ENCODE measurements at regions not wholly inside any gene's neighbourhood (a gene's known extent, or its start where the extent isn't known, plus 50 kb on each side); places are given as distances from the start of the nearest gene placed in this dataset.

DNA sequence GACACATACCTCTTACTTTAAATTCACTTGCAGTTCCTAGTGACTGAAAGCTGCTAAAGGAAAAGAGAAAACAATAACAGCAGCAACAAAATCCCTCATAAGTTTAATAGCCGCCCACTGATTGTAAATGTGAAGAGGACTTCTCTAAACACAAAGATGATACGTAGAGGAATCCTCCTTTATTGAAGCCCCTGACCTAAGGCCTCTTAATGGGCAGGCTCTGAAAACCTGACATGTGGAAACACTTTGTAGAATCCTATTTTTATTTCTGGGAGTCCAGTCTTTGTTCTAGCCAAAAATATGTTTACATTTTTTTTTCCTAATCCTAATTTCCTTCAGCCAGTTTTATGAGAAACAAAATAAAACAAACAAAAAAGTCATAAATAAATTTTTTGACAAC lies 1277.7 kb upstream of the CELF4 start:
- no peak overlapping the region for H3K27ac Mint-ChIP-seq
- H3K27ac ChIP-seq (ENCODE audit: low read depth): no peak overlapping the region
- no peaks in the 10 kb centered on the region for H3F3A ChIP-seq (replicated peaks; ENCODE audit: low read depth)
- H2AFZ ChIP-seq: no peak overlapping the region
- H3K4me1 Mint-ChIP-seq: 0 out of 3 replicates have a peak, but pooled peaks cover 2% of the 10 kb centered on the region
- H3K36me3 Mint-ChIP-seq (ENCODE audit: low read depth): no peaks in the 10 kb centered on the region
- H3K79me2 ChIP-seq (replicated peaks; ENCODE audit: insufficient read depth): no peaks in the 10 kb centered on the region
- no peak overlapping the region for H3K4me2 ChIP-seq
- no peaks in the 10 kb centered on the region for H3K4me1 ChIP-seq (ENCODE audit: insufficient read depth)
- no peaks in the 10 kb centered on the region for H3K9me3 Mint-ChIP-seq
- H3K9me2 ChIP-seq (ENCODE audit: insufficient read depth): 0 out of 2 replicates have a peak, but pooled peaks cover 16% of the 10 kb centered on the region
- no peaks in the 10 kb centered on the region for H4K20me1 ChIP-seq (replicated peaks; ENCODE audit: insufficient read depth)
- no peaks in the 10 kb centered on the region for H3K27me3 Mint-ChIP-seq (ENCODE audit: insufficient read depth, low read depth, poor library complexity)
- H3K4me3 Mint-ChIP-seq: no peak overlapping the region
- no peaks in the 10 kb centered on the region for H3K27me3 ChIP-seq (ENCODE audit: insufficient read depth)
- no peaks in the 10 kb centered on the region for H3K36me3 ChIP-seq (ENCODE audit: insufficient read depth)
- ATAC-seq (no peak), DNase-seq (ENCODE audit: low spot score) (no peak)
- no peak overlapping the region for H3K4me3 ChIP-seq
- no peak for TF ChIP-seq STAT1 (IDR thresholded peaks at IDR 0.05; ENCODE audit: unreplicated experiment)

DNA sequence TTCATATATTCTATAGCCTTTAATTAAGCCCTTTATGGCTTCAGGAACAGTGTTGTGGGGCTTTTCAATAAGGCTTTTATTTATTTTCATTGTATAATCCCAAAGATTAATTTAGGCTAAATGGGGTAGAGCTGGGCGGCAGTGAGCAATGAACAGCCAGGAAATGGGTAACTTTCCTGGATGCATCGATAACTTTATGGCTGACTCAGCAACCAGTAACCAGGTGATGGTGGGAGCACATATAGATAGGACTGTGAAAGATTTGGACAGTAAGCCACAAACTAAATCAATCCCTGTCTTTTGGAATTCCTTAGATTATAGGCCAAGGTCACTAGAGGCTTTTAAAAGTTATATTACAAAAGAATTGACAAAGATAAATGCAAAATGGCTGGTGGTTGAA lies 1260.6 kb upstream of the CELF4 start:
- peaks cover 9% of the 10 kb centered on the region; the same call in 1 of the 3 replicates for H3K9me3 Mint-ChIP-seq
- no peaks in the 10 kb centered on the region for H3K36me3 Mint-ChIP-seq (ENCODE audit: low read depth)
- no peak overlapping the region for H3K4me3 Mint-ChIP-seq

More for the DNA sequence above, 1260.6 kb upstream of the CELF4 start:
- H3K4me3 ChIP-seq: no peak overlapping the region
- H3K27me3 ChIP-seq (ENCODE audit: insufficient read depth): no peaks in the 10 kb centered on the region
- no peaks in the 10 kb centered on the region for H3K4me1 ChIP-seq (ENCODE audit: insufficient read depth)
- H3K27ac ChIP-seq (ENCODE audit: low read depth): no peak overlapping the region
- Mint-ChIP-seq H3K27me3 (ENCODE audit: insufficient read depth, low read depth, poor library complexity) (no peaks in the 10 kb centered on the region), H3K27ac (no peak overlapping the region), H3K4me1 (no peaks in the 10 kb centered on the region)
- H3K36me3 ChIP-seq (ENCODE audit: insufficient read depth): no peaks in the 10 kb centered on the region
- no peak overlapping the region for H3K4me2 ChIP-seq
- H4K20me1 ChIP-seq (replicated peaks; ENCODE audit: insufficient read depth): no peaks in the 10 kb centered on the region
- DNase-seq (ENCODE audit: low spot score): no peak
- H3F3A ChIP-seq (replicated peaks; ENCODE audit: low read depth): no peaks in the 10 kb centered on the region
- no peaks in the 10 kb centered on the region; the same call in 1 of the 2 replicates for H3K9me2 ChIP-seq (ENCODE audit: insufficient read depth)
- H2AFZ ChIP-seq: no peak overlapping the region
- ATAC-seq: no peak
- no peaks in the 10 kb centered on the region for H3K79me2 ChIP-seq (replicated peaks; ENCODE audit: insufficient read depth)
- TF ChIP-seq POLR2AphosphoS5 (IDR thresholded peaks at IDR 0.05; ENCODE audit: low read depth) (no peak), CREB1 (CRISPR knock-in tag; IDR thresholded peaks at IDR 0.05; ENCODE audit: low read depth) (no peak), JUNB (IDR thresholded peaks at IDR 0.05; ENCODE audit: unreplicated experiment) (no peak), ZNF331 (CRISPR knock-in tag; IDR thresholded peaks at IDR 0.05; ENCODE audit: low read depth) (no peak), ZNF114 (CRISPR knock-in tag; IDR thresholded peaks at IDR 0.05) (no peak), EZH2phosphoT487 (IDR thresholded peaks at IDR 0.05; ENCODE audit: unreplicated experiment) (no peak)
- TF ChIP-seq, protein P1, sequence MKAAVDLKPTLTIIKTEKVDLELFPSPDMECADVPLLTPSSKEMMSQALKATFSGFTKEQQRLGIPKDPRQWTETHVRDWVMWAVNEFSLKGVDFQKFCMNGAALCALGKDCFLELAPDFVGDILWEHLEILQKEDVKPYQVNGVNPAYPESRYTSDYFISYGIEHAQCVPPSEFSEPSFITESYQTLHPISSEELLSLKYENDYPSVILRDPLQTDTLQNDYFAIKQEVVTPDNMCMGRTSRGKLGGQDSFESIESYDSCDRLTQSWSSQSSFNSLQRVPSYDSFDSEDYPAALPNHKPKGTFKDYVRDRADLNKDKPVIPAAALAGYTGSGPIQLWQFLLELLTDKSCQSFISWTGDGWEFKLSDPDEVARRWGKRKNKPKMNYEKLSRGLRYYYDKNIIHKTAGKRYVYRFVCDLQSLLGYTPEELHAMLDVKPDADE (IDR thresholded peaks at IDR 0.05): no peak
- TF ChIP-seq, protein P2, sequence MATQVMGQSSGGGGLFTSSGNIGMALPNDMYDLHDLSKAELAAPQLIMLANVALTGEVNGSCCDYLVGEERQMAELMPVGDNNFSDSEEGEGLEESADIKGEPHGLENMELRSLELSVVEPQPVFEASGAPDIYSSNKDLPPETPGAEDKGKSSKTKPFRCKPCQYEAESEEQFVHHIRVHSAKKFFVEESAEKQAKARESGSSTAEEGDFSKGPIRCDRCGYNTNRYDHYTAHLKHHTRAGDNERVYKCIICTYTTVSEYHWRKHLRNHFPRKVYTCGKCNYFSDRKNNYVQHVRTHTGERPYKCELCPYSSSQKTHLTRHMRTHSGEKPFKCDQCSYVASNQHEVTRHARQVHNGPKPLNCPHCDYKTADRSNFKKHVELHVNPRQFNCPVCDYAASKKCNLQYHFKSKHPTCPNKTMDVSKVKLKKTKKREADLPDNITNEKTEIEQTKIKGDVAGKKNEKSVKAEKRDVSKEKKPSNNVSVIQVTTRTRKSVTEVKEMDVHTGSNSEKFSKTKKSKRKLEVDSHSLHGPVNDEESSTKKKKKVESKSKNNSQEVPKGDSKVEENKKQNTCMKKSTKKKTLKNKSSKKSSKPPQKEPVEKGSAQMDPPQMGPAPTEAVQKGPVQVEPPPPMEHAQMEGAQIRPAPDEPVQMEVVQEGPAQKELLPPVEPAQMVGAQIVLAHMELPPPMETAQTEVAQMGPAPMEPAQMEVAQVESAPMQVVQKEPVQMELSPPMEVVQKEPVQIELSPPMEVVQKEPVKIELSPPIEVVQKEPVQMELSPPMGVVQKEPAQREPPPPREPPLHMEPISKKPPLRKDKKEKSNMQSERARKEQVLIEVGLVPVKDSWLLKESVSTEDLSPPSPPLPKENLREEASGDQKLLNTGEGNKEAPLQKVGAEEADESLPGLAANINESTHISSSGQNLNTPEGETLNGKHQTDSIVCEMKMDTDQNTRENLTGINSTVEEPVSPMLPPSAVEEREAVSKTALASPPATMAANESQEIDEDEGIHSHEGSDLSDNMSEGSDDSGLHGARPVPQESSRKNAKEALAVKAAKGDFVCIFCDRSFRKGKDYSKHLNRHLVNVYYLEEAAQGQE (IDR thresholded peaks at IDR 0.05; ENCODE audit: unreplicated experiment): no peak

Measured in GM23338 (cell line).